ENCODE measurements at regions not wholly inside any gene's neighbourhood (a gene's known extent, or its start where the extent isn't known, plus 50 kb on each side); places are given as distances from the start of the nearest gene placed in this dataset.
A peak's percentile ranks its signal among the peaks of the same experiment; 100 is the strongest.

DNA sequence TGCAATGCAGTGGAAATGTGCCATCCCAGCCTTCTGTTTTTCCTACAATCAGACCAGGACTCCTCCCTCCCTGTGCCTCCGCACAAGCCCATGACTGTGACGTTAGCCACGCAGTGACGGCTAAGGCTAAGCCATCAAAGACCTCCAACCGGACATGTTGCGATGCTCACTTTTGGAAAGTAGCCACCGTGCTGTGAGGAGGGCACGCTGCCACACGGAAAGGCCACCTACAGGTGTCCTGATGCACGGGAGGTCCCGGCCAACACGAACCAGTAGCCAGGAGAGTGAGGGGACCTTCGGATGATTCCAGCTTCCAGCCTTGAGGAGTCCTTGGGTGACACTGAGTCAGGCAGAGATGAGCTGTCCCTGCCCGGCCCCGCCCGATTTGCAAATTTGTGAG is 53.9 kb downstream of the FOXL1 start:
- DNase-seq (ENCODE audit: low read depth) = no peak
- TF ChIP-seq, protein P1, sequence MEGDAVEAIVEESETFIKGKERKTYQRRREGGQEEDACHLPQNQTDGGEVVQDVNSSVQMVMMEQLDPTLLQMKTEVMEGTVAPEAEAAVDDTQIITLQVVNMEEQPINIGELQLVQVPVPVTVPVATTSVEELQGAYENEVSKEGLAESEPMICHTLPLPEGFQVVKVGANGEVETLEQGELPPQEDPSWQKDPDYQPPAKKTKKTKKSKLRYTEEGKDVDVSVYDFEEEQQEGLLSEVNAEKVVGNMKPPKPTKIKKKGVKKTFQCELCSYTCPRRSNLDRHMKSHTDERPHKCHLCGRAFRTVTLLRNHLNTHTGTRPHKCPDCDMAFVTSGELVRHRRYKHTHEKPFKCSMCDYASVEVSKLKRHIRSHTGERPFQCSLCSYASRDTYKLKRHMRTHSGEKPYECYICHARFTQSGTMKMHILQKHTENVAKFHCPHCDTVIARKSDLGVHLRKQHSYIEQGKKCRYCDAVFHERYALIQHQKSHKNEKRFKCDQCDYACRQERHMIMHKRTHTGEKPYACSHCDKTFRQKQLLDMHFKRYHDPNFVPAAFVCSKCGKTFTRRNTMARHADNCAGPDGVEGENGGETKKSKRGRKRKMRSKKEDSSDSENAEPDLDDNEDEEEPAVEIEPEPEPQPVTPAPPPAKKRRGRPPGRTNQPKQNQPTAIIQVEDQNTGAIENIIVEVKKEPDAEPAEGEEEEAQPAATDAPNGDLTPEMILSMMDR (IDR thresholded peaks at IDR 0.05; ENCODE audit: insufficient read depth, low read length, severe bottlenecking) = no peak
- FAIRE-seq = no peak
- Histone ChIP-seq H3K4me3 (ENCODE audit: low read depth, low read length) (no peak overlapping the region), H3K36me3 (ENCODE audit: control insufficient read depth, insufficient read depth, low read length) (no peaks in the 10 kb centered on the region), H3K27me3 (ENCODE audit: control insufficient read depth, insufficient read depth, low read length) (no peaks in the 10 kb centered on the region)

DNA sequence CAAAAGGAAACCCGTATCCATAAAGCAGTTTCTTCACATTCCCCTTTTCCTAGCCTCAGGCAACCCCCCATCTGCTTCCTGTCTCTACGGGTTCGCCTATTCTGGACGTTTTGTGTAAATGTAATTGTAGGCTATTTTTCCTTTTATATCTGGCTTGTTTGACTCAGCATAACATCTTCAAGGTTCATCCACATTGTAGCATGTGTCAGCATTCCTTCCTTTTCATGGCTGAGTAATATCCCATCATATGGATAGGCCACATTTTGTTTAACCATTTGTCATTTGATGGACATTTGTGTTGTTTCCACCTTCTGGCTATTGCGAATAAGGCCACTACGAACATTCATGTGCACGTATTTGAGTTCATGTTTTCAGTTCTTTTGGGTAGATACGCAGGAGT is 54.6 kb downstream of the FOXL1 start:
- peak; percentile 58 for FAIRE-seq
- Histone ChIP-seq H3K27me3 (ENCODE audit: control insufficient read depth, insufficient read depth, low read length) (no peaks in the 10 kb centered on the region), H3K4me3 (ENCODE audit: low read depth, low read length) (no peak overlapping the region), H3K36me3 (ENCODE audit: control insufficient read depth, insufficient read depth, low read length) (no peaks in the 10 kb centered on the region)
- no peak for DNase-seq (ENCODE audit: low read depth)
- TF ChIP-seq, protein P1 (IDR thresholded peaks at IDR 0.05; ENCODE audit: insufficient read depth, low read length, severe bottlenecking) = no peak

DNA sequence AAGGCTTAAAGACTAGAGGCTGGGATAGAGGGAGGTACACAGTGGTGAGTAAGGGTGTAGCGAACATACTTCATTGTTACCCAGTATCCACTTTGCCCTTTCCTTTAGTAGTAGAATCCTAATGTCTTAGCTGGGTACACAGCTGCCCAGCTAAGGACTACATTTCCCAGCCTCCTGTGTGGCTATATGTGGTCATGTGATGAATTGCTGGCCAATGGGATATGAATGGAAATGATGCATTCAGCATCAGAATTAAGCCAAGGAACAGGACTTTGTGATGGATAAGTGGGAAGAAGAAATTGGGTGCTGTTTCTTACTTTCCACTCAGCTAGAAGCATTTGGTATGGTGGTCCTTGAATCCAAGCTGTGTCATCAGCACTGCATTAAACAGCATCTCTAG is 55.9 kb downstream of the FOXL1 start:
- TF ChIP-seq, protein P1 (IDR thresholded peaks at IDR 0.05; ENCODE audit: insufficient read depth, low read length, severe bottlenecking) = no peak
- DNase-seq (ENCODE audit: low read depth) = peak; percentile 28
- no peak for FAIRE-seq
- H3K4me3 ChIP-seq (ENCODE audit: low read depth, low read length) = no peak overlapping the region
- no peaks in the 10 kb centered on the region for H3K27me3 ChIP-seq (ENCODE audit: control insufficient read depth, insufficient read depth, low read length)
- H3K36me3 ChIP-seq (ENCODE audit: control insufficient read depth, insufficient read depth, low read length) = no peaks in the 10 kb centered on the region

DNA sequence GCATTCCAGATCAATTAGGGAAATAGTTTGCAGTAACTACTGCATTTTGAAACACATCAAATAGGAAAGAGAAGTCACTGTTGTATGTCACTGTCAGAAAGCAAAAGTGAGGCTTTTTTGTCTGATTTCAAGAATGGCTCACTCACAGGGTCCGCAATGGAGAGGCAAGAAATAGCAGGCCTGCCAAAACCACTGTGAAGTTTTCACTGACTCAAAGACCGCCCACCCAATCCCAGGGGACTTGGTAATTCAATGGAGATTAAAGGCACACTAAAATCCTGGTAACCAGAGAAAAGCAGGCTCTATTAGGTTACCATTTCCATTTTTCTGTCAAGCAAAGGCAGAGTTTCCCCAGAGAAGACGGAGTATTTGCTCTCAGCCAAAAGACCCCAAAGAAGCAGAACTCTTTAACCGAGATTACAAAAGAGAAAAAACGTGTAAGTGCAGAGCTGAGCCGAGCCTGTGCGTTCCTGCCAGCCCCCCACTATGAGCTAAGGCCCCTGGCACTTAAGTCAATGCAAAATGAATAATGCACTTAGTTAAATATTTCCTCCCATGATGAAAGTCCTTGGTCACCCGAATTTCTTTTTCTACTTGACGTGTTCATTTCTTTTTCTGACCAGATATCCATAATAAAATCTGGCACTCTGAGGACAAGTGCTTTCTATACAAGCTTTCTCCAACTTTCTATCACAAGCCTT is 57.0 kb downstream of the FOXL1 start:
- TF ChIP-seq, protein P1 (IDR thresholded peaks at IDR 0.05; ENCODE audit: insufficient read depth, low read length, severe bottlenecking) = no peak
- Histone ChIP-seq H3K36me3 (ENCODE audit: control insufficient read depth, insufficient read depth, low read length) (no peaks in the 10 kb centered on the region), H3K4me3 (ENCODE audit: low read depth, low read length) (no peak overlapping the region), H3K27me3 (ENCODE audit: control insufficient read depth, insufficient read depth, low read length) (no peaks in the 10 kb centered on the region)
- DNase-seq (ENCODE audit: low read depth) (no peak), FAIRE-seq (no peak)

DNA sequence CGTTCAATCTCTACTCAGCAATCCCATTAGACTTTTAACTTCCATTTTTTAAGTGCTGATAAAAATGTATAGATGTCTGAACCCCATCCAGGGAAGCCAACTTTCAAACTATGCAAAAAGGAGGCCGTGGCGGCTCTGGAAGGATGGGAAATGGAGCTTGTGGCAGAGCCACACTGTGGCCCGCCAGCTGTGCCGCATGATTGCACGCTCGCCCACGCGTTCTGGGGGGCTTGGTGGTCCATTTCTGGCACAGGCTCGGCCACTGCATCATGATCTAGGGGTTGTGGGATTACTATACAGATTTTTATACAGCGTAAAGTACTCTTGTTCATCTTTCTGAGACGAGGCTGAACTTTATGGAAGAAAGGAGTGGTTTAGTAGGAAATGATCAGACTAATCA is 57.6 kb downstream of the FOXL1 start:
- no peak for FAIRE-seq

More for the DNA sequence above, 57.6 kb downstream of the FOXL1 start:
- no peak for DNase-seq (ENCODE audit: low read depth)
- TF ChIP-seq, protein P1 (IDR thresholded peaks at IDR 0.05; ENCODE audit: insufficient read depth, low read length, severe bottlenecking) = no peak
- no peaks in the 10 kb centered on the region for H3K36me3 ChIP-seq (ENCODE audit: control insufficient read depth, insufficient read depth, low read length)
- no peak overlapping the region for H3K4me3 ChIP-seq (ENCODE audit: low read depth, low read length)
- no peaks in the 10 kb centered on the region for H3K27me3 ChIP-seq (ENCODE audit: control insufficient read depth, insufficient read depth, low read length)

All from bronchial epithelial cell (primary cell).